DMS 273 treated with DMSO at 0.1 percent for 48 hours (cell line): ENCODE measurements at regions not wholly inside any gene's neighbourhood (a gene's known extent, or its start where the extent isn't known, plus 50 kb on each side); places are given as distances from the start of the nearest gene placed in this dataset.
"Not testable (repeated sequence)": the region's sequence is repeated elsewhere in the genome, so short reads cannot be mapped to it uniquely, and the experiment has no call there.

Experiments
- DNase-seq: peaks from one replicate; lab custom pipeline; 2025; lab: John Stamatoyannopoulos, UW

GRCh38 chr12:29957835-29958234, 174.1 kb upstream of the TMTC1 start:
- no peak for DNase-seq

GRCh38 chr12:29945904-29946303, 162.2 kb upstream of the TMTC1 start:
- DNase-seq = no peak

GRCh38 chr12:29944269-29945000, 160.7 kb upstream of the TMTC1 start:
- DNase-seq = no peak

GRCh38 chr12:29943683-29944082, 159.9 kb upstream of the TMTC1 start:
- DNase-seq = no peak

GRCh38 chr12:29940811-29941210, 157.1 kb upstream of the TMTC1 start:
- no peak for DNase-seq

GRCh38 chr12:29930503-29930902, 146.8 kb upstream of the TMTC1 start:
- DNase-seq = no peak

- no peak for DNase-seq
Measured at GRCh38 chr12:29929295-29929694, 145.6 kb upstream of the TMTC1 start.

GRCh38 chr12:29921307-29921706, 137.6 kb upstream of the TMTC1 start:
- DNase-seq = no peak

GRCh38 chr12:29908157-29908556, 124.4 kb upstream of the TMTC1 start:
- DNase-seq = no peak

- DNase-seq = no peak
Measured at GRCh38 chr12:29907461-29907860, 123.7 kb upstream of the TMTC1 start.

- DNase-seq = no peak
Measured at GRCh38 chr12:29902043-29902442, 118.3 kb upstream of the TMTC1 start.

- no peak for DNase-seq
Measured at GRCh38 chr12:29901585-29901984, 117.8 kb upstream of the TMTC1 start.

GRCh38 chr12:29899212-29899931, 115.6 kb upstream of the TMTC1 start:
- no peak for DNase-seq

GRCh38 chr12:29895966-29896365, 112.2 kb upstream of the TMTC1 start:
- no peak for DNase-seq

GRCh38 chr12:29893002-29893401, 109.3 kb upstream of the TMTC1 start:
- no peak for DNase-seq

GRCh38 chr12:29891792-29892191, 108.0 kb upstream of the TMTC1 start:
- DNase-seq = no peak

GRCh38 chr12:29889737-29890136, 106.0 kb upstream of the TMTC1 start:
- no peak for DNase-seq

GRCh38 chr12:29888777-29889176, 105.0 kb upstream of the TMTC1 start:
- DNase-seq = no peak

- not testable (repeated sequence) for DNase-seq
Measured at GRCh38 chr12:29884957-29885356, 101.2 kb upstream of the TMTC1 start.

GRCh38 chr12:29883941-29884554, 100.3 kb upstream of the TMTC1 start:
- no peak for DNase-seq

GRCh38 chr12:29883525-29883924, 99.8 kb upstream of the TMTC1 start:
- no peak for DNase-seq

- DNase-seq = peak; percentile 59
Measured at GRCh38 chr12:29882846-29883245, 99.1 kb upstream of the TMTC1 start.

- DNase-seq = no peak
Measured at GRCh38 chr12:29880987-29881386, 97.2 kb upstream of the TMTC1 start.
